ENCODE measurements at regions not wholly inside any gene's neighbourhood (a gene's known extent, or its start where the extent isn't known, plus 50 kb on each side); places are given as distances from the start of the nearest gene placed in this dataset.

GRCh38 chr11:134604886-134605285 lies 192.8 kb upstream of the B3GAT1 start:
- POLR2A ChIA-PET: no interaction called here
- Mint-ChIP-seq H3K4me1 (no peaks in the 10 kb centered on the region), H3K9me3 (no peaks in the 10 kb centered on the region), H3K27ac (no peak overlapping the region), H3K27me3 (peaks cover 23% of the 10 kb centered on the region), H3K36me3 (ENCODE audit: low read depth) (no peaks in the 10 kb centered on the region), H3K4me3 (no peak overlapping the region)
- intact Hi-C loops (cut with micrococcal nuclease): no loop called here
- ATAC-seq (ENCODE audit: low read depth) (no peak), DNase-seq (no peak)
- TF ChIP-seq CTCF (IDR thresholded peaks at IDR 0.05): no peak
- CTCF ChIA-PET: no interaction called here

- Mint-ChIP-seq H3K4me1 (no peaks in the 10 kb centered on the region), H3K4me3 (no peak overlapping the region), H3K27ac (no peak overlapping the region), H3K36me3 (ENCODE audit: low read depth) (no peaks in the 10 kb centered on the region), H3K27me3 (peaks cover 11% of the 10 kb centered on the region), H3K9me3 (no peaks in the 10 kb centered on the region)
- intact Hi-C loops (cut with micrococcal nuclease): no loop called here
- DNase-seq (no peak), ATAC-seq (ENCODE audit: low read depth) (no peak)
- TF ChIP-seq CTCF (IDR thresholded peaks at IDR 0.05): no peak
- ChIA-PET CTCF (no interaction called here), POLR2A (no interaction called here)
These were observed 187.3 kb upstream of the B3GAT1 start for GRCh38 chr11:134599299-134599771.

- intact Hi-C loops (cut with micrococcal nuclease): no loop called here
- H3K9me3 Mint-ChIP-seq: no peaks in the 10 kb centered on the region
These were observed 186.3 kb upstream of the B3GAT1 start for GRCh38 chr11:134598368-134598767.

GRCh38 chr11:134597452-134597851 lies 185.4 kb upstream of the B3GAT1 start:
- ATAC-seq (ENCODE audit: low read depth): no peak
- no peak for TF ChIP-seq CTCF (IDR thresholded peaks at IDR 0.05)
- ChIA-PET POLR2A (no interaction called here), CTCF (interaction anchor here (0.6 kb wide), 1 partner anchor 191 kb away, joined by 3 read pairs; no protein-coding TSS in a partner anchor)
- no peak overlapping the region for H3K27ac Mint-ChIP-seq
- no peaks in the 10 kb centered on the region for H3K36me3 Mint-ChIP-seq (ENCODE audit: low read depth)
- intact Hi-C loops (cut with micrococcal nuclease): no loop called here
- no peaks in the 10 kb centered on the region for H3K9me3 Mint-ChIP-seq
- H3K4me3 Mint-ChIP-seq: no peak overlapping the region
- no peaks in the 10 kb centered on the region for H3K4me1 Mint-ChIP-seq
- peaks cover 10% of the 10 kb centered on the region for H3K27me3 Mint-ChIP-seq
- DNase-seq: no peak

More at GRCh38 chr11:134598368-134598767, 186.3 kb upstream of the B3GAT1 start:
- Mint-ChIP-seq H3K4me3 (no peak overlapping the region), H3K36me3 (ENCODE audit: low read depth) (no peaks in the 10 kb centered on the region), H3K4me1 (no peaks in the 10 kb centered on the region), H3K27me3 (peaks cover 12% of the 10 kb centered on the region), H3K27ac (no peak overlapping the region)
- DNase-seq: no peak
- CTCF ChIA-PET: no interaction called here
- POLR2A ChIA-PET: no interaction called here
- TF ChIP-seq CTCF (IDR thresholded peaks at IDR 0.05): no peak
- no peak for ATAC-seq (ENCODE audit: low read depth)

- no peaks in the 10 kb centered on the region for H3K4me1 Mint-ChIP-seq
- H3K27me3 Mint-ChIP-seq: peaks cover 4% of the 10 kb centered on the region
- no peak for DNase-seq
- H3K36me3 Mint-ChIP-seq (ENCODE audit: low read depth): no peaks in the 10 kb centered on the region
- no peak overlapping the region for H3K27ac Mint-ChIP-seq
- POLR2A ChIA-PET: no interaction called here
- H3K9me3 Mint-ChIP-seq: no peaks in the 10 kb centered on the region
- no peak for TF ChIP-seq CTCF (IDR thresholded peaks at IDR 0.05)
- CTCF ChIA-PET: no interaction called here
- intact Hi-C loops (cut with micrococcal nuclease): no loop called here
- no peak overlapping the region for H3K4me3 Mint-ChIP-seq
- ATAC-seq (ENCODE audit: low read depth): no peak
These were observed 184.4 kb upstream of the B3GAT1 start for GRCh38 chr11:134596404-134596803.
